GM12891 (cell line): ENCODE measurements at regions not wholly inside any gene's neighbourhood (a gene's known extent, or its start where the extent isn't known, plus 50 kb on each side); places are given as distances from the start of the nearest gene placed in this dataset.

Source experiments
- POLR2A ChIP-seq: IDR thresholded peaks from 2 replicates; pipeline ENCODE4 v1.6.1; 2011; ENCODE audit warnings: low read depth, low read length, control low read depth
- POLR2AphosphoS5 ChIP-seq: IDR thresholded peaks from 2 replicates; pipeline ENCODE4 v1.6.1; 2011; ENCODE audit warnings: low read depth, low read length, control low read depth
- TAF1 ChIP-seq: IDR thresholded peaks from 2 replicates; pipeline ENCODE4 v1.6.1; 2011; ENCODE audit warnings: low read depth, low read length, control low read depth

DNA sequence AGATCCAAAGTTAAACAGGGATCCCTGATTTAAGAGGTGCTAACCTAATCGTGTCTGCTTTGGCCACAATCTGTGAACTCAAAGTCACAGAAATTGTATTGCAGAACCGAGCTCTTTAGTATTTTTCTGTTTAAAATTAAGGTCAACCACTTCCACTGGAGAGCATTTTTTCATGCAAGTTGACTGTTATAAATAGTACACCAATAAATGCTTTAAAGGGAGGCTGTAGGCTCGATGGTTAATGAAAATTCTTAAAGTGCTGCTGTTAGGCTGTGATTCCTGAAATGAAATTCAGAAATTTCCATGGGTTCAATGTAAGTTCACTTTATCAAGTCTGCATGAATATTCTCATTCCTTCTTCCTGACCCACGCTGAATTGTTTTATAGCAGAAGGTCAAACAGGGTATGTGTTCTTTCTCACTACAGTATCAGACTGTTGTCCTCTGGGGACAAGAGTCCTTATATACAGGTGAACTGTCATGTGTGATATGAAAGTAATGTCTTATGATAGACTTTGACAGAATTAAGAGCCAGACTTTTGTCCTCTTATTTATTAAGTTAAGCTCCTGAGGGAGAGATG, 92.5 kb upstream of the HDGFL1 start:
- no peak for TF ChIP-seq POLR2A
- no peak for TF ChIP-seq TAF1
- no peak for TF ChIP-seq POLR2AphosphoS5
